LNCaP clone FGC (cell line): ENCODE measurements at regions not wholly inside any gene's neighbourhood (a gene's known extent, or its start where the extent isn't known, plus 50 kb on each side); places are given as distances from the start of the nearest gene placed in this dataset.

Experiments used
- DNase-seq: peaks from one replicate; pipeline ENCODE4 v3.0.0-alpha.2; 2011; ENCODE audit warnings: low read depth
- H3K4me3 ChIP-seq: 2 replicates; pipeline ENCODE4 v1.5.1; 2011; ENCODE audit warnings: mild to moderate bottlenecking, low read depth, low read length, control low read depth
- TF ChIP-seq, protein P1 (sequence below): IDR thresholded peaks from 2 replicates; pipeline ENCODE4 v1.5.1; 2012; ENCODE audit warnings: mild to moderate bottlenecking; ENCODE audit not compliant: control insufficient read depth, insufficient read depth; ENCODE audit errors: extremely low read depth

DNA sequence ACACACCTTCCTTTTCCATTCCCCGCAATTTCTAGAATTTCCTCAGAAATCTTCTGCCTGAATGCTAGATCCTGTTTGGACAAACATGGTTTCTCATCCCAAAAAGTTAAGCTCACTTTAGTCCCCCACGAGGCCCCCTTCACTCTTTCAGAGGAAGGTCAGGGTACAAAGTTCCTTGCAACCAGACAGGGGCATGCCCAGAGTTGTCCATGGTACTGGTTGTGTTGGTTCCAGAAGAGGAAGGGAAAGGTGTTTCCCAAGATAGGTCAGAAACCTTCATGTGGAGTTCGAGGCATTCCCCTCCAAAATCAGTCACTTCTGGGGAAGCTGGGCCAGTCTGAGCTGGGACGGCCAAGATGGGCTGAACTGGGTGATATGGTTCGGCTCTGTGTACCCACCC is 167.6 kb upstream of the MAFB start:
- TF ChIP-seq, protein P1, sequence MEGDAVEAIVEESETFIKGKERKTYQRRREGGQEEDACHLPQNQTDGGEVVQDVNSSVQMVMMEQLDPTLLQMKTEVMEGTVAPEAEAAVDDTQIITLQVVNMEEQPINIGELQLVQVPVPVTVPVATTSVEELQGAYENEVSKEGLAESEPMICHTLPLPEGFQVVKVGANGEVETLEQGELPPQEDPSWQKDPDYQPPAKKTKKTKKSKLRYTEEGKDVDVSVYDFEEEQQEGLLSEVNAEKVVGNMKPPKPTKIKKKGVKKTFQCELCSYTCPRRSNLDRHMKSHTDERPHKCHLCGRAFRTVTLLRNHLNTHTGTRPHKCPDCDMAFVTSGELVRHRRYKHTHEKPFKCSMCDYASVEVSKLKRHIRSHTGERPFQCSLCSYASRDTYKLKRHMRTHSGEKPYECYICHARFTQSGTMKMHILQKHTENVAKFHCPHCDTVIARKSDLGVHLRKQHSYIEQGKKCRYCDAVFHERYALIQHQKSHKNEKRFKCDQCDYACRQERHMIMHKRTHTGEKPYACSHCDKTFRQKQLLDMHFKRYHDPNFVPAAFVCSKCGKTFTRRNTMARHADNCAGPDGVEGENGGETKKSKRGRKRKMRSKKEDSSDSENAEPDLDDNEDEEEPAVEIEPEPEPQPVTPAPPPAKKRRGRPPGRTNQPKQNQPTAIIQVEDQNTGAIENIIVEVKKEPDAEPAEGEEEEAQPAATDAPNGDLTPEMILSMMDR: no peak
- no peak overlapping the region for H3K4me3 ChIP-seq
- DNase-seq: no peak

DNA sequence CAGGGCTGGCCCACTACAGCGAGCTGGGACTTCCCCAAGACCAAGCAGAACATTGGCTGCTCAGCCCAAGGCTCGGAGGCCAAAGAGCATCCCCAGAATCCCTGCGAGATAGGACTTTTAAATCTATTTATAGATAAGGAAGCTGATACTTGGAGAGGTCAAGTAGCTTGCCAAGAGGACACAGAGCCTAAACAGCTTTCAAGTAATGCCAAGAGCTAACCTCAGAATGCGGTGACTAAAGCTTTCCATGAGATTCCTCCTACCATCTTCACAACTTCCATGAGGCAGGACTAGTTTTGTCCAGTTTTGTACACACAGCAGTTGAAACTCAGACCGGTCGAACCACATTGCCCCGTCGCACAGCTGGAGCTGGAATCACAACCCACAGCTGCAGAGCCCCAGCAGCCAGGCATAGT is 168.1 kb upstream of the TOP1 start:
- no peak overlapping the region for H3K4me3 ChIP-seq
- TF ChIP-seq, protein P1: no peak
- DNase-seq: peak; percentile 14

DNA sequence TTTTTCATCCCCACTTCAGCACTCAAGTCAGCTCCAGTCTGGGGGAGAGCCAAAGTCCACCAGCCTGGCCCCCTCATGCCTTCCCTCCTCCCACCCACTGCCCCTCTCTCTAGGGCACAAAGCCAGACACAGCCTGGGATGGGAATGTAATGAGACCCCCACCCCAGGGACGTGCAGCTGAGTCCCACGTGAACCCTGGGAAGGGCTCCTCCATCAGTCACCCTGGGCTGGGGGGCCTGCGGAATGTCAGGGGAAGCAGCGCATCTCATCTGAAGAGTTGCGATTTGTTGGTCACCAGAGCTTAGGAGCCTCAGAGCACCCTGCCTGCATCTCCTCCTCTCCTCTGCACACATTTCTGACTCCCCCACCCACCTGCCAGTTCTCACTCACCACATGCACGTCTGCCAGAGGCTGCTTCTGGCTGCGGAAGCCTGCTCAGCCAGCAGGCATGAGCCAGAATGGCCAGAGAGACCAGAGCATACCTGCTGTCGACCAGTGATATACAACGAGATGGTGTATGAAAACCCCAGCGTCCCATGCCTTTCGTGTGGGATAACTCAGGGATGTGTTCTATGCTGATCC is 167.1 kb upstream of the TOP1 start:
- no peak overlapping the region for H3K4me3 ChIP-seq
- no peak for DNase-seq
- TF ChIP-seq, protein P1: no peak

DNA sequence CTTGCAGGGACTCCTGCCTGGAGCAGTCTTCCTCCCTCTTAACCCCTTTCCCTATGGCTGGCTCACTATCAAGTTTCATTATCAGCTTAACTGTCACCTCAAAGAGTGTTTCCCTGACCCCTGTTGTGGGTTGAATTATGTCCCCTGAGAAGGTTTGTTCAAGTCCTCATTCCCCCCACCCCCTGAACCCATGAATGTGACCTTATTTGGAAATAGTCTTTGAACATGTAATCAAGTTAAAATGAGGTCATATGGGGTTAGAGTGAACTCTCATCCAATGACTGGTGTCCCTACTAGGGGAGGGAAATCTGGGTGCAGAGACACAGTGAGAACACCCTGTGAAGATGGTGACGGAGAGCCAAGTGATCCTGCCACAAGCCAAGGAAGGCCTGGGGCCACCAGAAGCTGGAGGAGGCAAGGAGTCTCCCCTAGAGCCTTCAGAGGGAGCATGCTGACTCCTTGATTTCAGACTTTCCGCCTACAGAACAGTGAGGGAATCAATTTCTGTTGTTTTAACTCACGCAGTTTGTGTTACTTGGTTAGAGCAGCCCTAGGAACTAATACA is 165.2 kb upstream of the TOP1 start:
- H3K4me3 ChIP-seq: no peak overlapping the region
- TF ChIP-seq, protein P1: no peak
- no peak for DNase-seq

DNA sequence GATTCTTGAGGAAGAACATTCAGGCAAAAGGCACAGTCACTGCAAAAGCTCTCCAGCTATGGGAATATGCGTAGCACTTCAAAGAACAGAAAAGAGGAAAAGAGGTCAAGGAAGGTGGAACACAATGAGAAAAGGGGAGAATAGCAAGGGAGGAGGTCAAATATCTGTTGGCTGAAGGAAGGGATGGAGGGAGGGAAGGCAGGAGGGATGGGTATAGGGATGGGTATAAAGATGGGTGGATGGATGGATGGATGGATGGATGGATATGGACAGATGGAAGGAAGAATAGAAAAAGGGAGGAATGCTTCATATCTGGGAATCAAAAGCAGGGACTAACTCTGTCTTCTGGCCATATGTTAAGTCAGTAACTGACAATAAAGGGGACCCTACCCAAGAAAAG is 164.2 kb upstream of the TOP1 start:
- no peak overlapping the region for H3K4me3 ChIP-seq
- no peak for DNase-seq
- TF ChIP-seq, protein P1: no peak

DNA sequence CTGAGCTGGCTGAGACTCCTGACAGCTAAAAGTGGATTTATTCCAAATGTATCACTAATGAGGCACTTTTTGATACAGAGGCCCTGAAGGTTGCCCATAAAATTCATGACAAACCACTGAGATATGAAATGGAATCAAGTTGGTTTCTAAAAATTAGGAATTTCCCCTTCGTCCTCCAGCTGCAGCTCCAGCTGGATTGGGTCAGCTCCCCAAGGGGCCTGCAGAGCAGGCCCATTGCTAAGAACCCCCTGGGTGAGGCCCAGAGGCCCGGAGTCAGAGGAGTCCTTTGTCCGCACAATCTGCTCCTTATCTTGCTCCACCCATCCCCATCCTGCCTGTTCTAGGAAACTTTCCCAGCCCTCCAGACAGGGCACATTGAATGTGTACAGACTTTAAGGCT is 163.5 kb upstream of the TOP1 start:
- no peak for DNase-seq
- TF ChIP-seq, protein P1: no peak
- no peak overlapping the region for H3K4me3 ChIP-seq

DNA sequence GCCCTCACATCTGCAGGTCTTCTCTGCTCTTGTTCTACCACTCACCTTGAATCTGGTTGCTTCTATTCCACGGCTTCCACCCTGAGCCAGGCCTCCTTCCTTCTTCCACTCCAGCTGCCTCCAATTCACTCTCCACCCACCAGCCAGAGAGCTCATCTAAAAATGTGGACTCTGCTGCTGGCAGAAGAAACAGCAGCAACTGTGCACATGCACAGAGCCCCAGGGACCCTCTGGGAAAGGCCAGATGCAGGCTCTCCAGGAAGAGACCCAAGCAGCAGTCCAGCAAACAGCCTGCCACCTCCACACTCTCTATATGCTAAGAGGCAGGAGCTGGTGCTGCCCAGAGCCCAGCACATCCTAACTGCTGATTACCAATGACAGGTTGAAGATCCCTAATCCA is 162.6 kb upstream of the TOP1 start:
- no peak for DNase-seq
- H3K4me3 ChIP-seq: no peak overlapping the region
- TF ChIP-seq, protein P1: no peak
